OCI-LY3 (cell line): ENCODE measurements at regions not wholly inside any gene's neighbourhood (a gene's known extent, or its start where the extent isn't known, plus 50 kb on each side); places are given as distances from the start of the nearest gene placed in this dataset.

Source experiments
- EZH2phosphoT487 ChIP-seq: fragments of 200-600 bp; shearing (Covaris generic); IDR thresholded peaks from 2 replicates; pipeline ENCODE4 v1.6.1; 2018; ENCODE audit warnings: antibody characterized with exemption, mixed run types, low read depth
- TF ChIP-seq, protein P1 (sequence below): fragments of 200-600, 300-600 bp; sonication (generic); IDR thresholded peaks from 2 replicates; pipeline ENCODE4 v1.5.1; 2014; ENCODE audit warnings: antibody characterized with exemption, low read length, low read depth

DNA sequence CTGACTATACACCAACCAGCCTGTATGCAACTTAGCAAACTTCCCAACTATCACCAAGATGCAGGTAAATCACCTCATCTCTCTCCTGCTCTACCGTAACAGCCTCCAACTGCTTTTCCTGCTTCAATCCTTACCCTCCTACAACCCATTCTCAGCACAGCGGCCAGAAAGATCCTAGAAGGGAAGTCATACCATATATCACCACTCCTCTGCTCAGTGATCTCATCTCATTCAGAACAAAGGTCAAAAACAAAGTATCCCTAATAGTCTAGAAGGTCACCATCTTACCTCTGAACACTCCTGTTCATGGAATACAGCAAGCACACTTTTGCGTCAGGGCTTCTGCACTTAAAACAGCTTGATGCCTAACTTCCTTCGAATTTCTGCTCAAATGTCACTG lies 62.2 kb upstream of the RNF38 start:
- TF ChIP-seq, protein P1, sequence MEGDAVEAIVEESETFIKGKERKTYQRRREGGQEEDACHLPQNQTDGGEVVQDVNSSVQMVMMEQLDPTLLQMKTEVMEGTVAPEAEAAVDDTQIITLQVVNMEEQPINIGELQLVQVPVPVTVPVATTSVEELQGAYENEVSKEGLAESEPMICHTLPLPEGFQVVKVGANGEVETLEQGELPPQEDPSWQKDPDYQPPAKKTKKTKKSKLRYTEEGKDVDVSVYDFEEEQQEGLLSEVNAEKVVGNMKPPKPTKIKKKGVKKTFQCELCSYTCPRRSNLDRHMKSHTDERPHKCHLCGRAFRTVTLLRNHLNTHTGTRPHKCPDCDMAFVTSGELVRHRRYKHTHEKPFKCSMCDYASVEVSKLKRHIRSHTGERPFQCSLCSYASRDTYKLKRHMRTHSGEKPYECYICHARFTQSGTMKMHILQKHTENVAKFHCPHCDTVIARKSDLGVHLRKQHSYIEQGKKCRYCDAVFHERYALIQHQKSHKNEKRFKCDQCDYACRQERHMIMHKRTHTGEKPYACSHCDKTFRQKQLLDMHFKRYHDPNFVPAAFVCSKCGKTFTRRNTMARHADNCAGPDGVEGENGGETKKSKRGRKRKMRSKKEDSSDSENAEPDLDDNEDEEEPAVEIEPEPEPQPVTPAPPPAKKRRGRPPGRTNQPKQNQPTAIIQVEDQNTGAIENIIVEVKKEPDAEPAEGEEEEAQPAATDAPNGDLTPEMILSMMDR: no peak
- TF ChIP-seq EZH2phosphoT487: no peak
